ENCODE measurements at regions not wholly inside any gene's neighbourhood (a gene's known extent, or its start where the extent isn't known, plus 50 kb on each side); places are given as distances from the start of the nearest gene placed in this dataset.

DNA sequence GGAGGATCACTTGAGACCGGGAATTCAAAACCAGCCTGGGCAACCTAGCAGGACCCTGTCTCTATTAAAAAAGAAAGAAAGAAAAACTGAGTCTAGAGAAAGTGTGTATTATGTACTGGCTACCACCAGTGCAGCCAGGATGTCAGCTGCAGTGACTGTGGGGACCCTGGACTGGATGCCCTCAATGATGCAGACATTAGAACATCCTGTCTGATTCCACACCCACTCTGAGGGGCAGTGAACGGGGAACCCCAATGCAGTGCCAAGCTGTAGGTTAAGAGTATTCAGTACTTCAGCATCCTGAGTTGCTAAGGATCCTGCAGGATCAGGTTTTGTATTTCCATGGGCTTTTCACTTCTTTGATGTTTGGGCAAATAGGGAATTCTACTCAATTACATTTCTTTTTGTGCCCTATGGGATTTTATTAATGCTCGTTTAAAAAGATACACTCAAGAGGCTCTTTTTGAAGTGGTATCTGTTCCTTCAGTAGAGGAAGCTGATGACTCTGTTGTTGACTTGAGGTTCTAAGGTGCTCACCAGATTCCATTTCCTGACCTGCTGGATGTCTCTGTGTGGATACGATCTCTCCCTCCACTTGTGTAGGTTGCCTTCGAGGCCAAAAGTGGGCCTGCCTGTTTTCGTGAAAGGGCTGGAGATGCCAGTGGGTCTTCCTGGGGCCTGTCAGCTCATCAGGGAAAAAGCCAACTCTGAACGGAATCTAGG is 85.9 kb upstream of the CLCN4 start:
- TF ChIP-seq CTCF (conservative IDR thresholded peaks at IDR 0.05) (no peak), ZFX (IDR thresholded peaks at IDR 0.05) (no peak)
